ENCODE measurements at regions not wholly inside any gene's neighbourhood (a gene's known extent, or its start where the extent isn't known, plus 50 kb on each side); places are given as distances from the start of the nearest gene placed in this dataset.
A peak's percentile ranks its signal among the peaks of the same experiment; 100 is the strongest.
"Not testable (repeated sequence)": the region's sequence is repeated elsewhere in the genome, so short reads cannot be mapped to it uniquely, and the experiment has no call there.

DNA sequence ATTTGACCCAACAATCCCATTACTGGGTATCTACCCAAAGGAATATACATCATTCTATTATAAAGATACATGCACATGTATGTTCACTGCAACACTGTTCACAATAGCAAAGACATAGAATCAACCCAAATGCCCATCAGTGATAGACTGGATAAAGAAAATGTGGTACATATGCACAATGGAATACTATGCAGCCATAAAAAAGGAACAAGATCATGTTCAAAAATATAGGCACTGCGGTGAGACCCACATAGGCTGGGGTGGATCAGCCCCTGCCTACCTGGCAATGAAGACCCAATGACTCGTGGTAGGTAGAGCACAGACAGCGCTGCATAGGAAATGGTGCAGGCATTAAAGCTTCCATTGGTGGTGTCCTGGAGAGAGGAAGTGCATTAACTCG is 88.6 kb upstream of the NFIL3 start:
- not testable (repeated sequence) for DNase-seq

DNA sequence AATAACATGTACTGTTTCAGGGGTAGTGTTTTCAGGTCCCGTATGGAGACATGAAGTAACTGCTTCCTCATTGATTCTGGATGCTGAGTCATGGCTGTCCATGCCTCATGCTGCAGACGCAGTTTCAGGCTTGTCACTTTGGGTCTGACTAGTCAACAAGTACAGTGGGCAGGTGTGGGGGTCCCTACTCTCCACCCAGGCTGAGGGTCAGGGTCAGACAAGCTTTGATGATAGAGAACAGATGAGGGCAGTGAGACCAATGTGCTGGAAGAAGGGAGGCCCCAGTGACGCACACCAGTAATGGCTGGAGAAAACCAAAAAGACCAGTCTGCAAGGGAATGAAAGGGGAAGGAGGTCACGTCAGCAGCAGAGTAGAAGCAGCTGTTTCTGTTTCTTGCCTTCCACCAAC is 80.0 kb upstream of the NFIL3 start:
- DNase-seq = no peak

DNA sequence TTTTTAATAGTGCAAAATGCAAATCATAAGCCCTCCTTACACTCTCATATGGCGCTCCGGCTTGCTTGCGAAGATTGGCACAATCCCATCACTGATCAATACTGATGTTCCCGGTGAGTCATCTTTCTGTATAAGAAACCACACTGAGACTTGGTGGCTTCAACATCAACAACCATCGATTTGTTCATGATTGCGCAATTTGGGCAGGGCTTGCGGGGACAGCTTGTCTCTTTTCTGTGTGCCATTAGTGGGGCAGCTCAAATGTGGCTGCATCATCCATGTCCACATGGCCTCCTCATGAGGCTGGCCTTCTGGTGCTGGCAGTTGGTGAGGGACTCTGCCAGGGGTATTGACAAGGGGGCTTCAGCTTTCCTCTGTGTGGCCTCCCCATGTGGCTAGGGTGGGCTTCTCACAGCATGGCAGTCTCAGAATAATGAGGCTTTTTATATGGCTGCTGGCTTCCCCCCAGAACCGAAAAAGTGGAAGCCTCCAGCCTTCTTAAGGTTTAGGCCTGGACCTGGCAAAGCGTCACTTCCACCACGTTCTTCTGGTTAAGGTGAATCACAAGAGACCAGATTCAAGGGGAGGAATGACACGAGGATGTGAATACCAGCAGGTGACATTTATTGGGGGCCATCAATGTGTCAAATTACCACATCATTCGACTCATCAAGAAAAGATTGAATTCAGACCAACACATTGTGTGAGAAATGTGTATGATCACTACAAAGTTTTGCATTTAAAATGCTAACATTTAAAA is 79.5 kb upstream of the NFIL3 start:
- no peak for DNase-seq

DNA sequence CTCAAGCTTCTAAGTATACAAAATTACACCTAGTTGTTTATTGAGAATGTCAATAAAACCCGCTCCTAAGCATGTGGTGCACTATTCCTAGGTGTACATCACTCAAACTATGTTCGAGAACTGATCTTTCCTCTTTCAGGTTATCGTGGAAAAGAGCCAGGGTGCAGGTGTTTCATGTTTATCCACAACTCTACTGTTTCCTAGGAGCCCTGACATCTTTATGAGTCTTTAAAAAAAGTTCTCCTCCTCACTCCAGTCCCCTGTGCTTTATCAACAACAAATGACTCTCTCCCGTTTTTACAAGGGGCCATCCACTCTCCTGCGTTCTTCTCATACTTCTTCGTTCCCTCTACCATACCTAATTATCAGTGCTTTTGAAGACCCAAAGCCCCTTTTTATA is 78.8 kb upstream of the NFIL3 start:
- DNase-seq = no peak

DNA sequence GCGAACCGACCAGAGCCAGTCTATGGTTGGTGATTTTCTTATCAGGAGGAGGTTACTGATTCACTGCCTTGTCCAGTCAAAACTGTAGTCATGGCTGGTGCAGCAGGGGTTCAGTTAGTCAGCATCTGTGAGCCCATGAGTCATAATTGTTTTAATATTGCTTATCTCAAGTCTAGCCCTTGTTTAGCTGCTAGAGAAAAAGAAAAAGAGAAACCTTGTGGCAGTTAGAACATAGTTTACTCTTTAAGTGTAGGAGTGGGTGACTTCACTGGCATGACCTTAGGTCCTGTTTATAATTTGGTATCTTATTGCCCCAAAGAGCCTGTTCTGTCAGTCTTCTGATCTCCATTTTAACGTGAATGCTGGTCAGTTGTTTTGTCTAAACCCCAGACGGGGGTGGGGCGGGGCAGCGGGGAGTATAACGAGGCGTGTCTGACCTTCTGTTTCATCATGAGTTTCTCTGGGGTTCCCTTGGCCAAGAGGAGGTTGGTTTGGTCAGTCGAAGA is 76.9 kb upstream of the NFIL3 start:
- DNase-seq = peak; percentile 65

DNA sequence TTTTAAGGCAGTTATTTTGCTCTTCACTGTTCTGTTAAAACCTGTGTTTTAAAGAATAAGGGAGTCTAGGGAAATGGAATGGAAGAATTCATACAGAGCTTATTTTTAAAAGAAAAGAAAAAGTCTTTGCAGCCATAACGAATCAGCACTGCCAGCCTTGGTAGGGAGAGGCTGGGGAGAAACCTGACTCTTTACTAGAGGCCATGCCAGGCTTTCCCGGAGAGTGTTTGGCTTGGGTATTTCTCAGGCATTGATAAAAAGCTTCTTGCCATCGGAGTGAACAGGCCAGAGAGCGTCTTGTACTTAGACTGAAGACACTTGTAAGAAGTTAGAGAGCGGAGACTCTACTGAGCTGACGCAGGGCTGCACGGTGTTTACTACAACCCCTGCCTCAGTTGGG is 72.7 kb upstream of the NFIL3 start:
- DNase-seq = no peak

DNA sequence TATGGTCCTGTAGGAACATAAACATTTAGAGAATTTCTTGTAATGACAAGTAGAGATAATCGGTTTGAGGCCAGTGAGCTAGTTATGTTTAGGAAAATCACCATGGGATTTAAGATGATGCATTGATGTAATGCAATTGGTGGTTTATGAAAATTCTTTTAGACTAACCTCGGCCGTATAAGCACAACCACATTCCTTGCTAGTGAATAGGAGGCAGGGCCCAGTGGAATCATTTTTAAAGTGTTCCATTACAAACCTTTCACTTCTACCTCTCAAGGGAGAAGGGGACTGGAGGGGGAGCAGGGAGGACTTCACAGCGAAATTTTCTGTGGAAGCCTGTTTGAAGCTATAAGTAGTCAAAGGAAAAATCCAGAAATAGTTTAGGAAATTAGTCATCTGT is 71.8 kb upstream of the NFIL3 start:
- DNase-seq = peak; percentile 92

DNA sequence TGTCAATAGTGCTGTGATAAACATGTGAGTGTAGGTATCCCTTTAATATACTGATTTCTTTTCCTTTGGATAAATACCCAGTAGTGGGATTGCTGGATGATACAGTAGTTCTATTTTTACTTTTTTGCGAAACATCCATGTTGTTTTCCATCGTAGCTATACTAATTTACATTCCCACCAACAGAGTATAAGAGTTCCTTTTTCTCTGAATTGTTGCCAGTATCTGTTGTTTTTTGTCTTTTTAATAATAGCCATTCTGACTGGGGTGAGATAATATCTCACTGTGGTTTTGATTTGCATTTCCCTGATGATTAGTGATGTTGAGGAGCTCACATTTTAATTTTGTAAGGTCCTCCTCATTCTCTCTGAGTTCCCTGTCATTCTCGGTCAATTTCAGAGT is 71.1 kb upstream of the NFIL3 start:
- no peak for DNase-seq

DNA sequence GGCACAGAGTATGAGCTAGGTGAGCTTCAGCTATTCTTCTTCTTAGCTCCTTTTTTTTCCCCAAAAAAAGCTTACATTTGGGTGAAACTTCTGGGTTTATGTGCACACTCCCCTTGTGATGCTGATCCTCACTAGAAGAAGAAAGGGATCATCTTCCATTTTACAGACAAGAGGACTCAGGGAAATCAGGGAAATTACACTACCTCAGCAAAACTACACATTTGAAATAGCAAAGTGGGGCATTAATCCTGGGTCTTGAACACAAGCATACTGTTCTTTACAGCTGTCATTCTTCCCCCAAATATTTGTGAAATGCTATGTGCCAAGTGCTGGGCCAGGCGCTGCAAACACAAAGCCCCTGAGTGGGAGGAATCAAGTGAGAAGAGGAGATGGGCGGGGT is 68.6 kb upstream of the NFIL3 start:
- DNase-seq = no peak

DNA sequence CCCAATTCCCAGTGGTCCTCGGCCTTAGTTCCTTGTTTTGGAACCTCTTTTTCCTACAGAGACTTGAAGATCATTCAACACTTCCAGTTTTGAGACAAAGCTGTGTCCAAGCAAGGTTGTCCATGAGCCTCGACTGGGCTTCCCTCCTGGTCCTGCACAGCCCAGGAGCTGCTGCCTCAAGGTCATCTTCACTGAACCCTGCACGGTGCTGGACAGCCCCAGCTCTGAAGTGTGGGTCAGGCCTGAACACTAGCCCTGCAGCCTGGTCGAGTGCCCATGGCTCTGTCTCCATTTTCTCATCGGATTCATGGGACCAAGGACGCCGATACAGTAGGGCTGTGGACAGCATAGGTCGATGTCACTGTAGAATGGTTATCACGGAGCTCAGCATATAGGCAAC is 68.0 kb upstream of the NFIL3 start:
- DNase-seq = no peak

DNA sequence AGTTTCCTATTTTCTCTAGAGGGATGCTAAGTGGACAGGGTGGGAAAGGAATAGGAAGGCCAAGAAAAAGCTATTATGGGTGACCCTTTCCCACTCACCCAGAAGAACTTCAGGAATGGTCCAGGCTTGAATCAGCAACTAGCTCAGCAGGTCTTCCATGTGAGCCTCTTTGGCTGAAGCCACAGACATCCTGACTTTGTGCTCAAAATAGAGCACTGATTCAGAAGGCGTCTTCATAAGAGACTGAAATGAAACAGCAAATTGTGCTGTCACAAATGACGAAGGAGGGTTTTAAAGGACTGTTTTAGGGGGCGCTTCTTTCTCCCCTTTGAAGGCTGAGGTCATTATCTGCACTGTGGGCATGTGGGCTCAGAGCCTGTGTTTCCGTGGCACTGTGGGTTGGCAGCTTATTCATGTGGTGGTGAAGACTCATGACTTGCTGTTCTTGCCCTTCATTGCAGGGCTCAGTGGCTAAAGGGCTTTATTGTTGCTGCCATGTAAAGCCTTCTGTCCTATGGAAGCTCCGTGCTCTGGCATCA is 65.8 kb upstream of the NFIL3 start:
- no peak for DNase-seq

DNA sequence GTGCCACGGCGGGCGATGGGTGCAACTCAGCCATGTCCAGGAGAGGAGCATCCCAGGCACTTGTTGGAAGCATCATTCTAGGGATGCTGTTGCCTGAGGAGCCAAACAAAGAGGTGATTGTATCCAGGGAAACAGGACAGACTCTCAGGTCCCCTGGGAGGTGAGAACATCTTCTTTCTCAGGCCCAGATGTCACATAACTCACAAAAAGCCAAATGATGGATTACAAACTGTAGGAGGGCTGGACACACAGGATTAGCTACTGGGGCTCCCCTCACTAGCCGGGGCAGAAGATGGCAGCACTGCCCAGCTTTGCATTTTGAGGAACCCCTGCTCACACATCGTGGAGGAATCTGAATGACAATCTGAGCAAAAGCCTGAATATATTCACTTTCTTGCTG is 64.7 kb upstream of the NFIL3 start:
- DNase-seq = no peak

DNA sequence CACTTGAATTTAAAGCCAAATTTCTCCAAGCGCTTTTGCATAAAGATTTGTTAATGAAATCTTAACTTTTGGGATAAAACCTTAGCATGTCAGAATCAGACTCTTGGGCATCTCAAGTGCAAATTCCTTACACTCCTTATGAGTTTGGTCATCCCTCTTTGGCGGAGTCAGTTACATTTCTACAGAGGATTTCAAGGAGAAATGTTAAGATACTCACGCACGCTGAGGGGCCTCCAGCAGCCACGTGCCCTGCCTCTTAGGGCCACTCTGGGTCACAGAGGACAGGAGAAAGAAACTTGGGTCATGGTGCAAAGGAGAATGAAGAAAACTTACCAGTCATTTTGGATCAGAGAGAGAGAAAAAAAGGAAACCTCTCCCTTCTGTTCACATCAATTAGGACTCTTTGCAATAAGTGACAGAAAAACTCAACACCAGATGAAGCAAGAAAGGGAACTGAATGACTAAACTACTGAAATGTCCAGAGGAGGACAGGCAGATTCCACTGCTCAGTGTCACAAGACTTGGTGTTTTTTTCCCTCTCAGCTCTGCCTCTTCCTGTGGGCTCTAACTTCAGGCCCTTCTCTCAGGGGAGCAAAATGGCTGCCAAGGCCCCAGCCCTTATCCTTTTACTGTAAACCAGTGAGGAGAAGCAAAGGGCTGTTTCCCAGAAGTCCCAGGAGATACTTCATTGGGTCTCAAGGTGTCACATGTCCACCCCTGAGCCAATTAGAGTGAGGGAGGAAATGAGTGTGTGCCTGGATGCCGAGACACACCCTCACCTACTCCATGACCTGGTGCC is 63.3 kb upstream of the NFIL3 start:
- DNase-seq = peak; percentile 67

DNA sequence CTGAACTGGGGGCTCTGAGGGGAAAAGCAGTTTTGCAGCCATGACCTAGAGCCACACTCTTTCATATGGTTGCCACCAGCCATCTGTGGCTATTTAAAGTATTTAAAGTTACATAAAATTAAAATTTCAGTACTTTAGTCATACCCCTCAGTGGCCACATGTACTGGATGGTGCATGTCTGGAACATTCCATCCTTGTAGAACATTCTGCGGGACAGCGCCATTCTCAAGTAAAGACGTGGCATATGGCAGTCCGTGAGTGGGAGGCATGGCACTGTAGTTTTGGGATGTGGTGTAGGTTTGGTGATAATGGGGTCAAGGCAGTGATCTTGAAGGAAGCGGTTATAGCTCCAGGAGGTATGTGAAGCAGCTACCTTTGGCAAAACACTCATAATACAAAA is 61.4 kb upstream of the NFIL3 start:
- no peak for DNase-seq

DNA sequence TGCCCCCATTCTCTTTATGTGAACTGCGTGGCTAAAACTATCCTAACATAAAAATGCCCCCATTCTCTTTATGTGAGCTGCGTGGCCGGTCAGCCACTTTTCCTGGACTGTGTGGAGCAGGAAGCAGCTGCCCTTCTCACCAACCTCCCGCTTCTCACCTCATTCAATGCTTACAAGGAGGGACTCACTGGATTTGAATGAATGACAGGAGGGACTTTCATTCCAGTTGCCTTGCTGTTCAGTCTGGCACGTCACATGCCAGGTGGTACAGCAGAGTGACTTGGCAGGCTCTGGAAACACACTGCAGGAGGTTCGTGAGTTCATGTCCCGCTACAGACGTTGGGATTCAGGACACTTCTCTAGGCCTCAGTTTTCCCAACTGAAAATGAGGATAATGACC is 60.2 kb upstream of the NFIL3 start:
- no peak for DNase-seq

DNA sequence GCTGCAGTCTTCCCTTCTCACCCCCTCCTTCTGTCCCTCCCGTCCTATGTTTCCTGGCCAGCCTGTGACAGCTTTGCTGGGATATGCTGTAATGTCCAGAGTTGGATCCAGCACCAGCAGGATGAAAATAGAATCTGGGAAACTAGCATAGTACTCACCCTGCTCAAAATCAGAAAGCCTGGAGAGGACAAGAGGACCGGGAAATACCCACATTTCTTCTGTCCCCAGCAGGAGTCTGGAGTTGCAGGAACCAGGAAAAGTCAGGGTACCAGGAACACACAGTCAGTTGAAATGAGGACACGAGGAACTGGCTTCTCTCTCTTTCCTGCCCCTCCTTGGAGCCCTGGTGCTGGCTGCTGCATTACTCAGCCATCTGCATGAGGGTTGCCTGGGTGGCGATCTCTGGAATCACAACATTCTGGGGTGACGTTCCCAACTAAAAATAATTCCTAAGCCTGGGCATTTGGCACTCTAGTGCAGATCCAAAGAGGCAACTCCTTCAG is 59.6 kb upstream of the NFIL3 start:
- peak; percentile 70 for DNase-seq

DNA sequence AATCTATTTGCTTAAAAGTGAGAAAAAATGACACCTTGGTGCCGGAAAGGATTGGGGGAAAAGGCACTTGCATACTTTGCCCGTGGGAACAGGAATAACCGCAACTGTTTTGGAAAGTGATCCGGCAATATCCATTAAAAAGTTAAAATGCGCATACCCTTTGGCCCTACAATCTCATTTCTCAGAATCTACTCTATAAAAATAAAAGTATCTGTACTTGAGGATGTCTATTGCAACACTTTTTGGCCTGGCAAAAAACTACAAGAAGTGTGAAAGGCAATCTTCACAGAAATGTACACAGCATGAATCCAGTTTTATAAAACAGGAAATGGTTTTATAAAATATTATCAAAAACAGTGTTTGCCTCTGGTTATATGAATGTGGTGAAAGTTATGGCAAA is 58.3 kb upstream of the NFIL3 start:
- no peak for DNase-seq

DNA sequence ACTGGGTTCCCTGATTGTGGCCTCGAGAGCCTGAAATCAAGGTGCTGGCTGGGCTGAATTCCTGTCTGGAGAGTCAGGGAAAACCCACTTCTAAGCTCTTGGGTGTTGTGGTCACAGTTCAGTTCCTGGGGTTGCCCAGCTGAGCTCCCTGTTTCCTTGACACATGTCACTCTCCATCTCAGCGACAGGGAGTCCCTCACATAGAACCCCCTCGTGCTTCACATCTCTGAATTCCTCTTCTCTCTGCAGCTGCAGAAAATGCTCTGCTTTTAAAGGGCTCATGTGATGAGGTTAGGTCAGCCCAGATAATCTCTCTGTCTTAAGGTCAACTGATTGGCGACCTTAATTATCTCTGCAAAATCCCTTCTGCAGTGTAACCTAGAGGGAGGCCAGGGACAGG is 53.5 kb upstream of the NFIL3 start:
- DNase-seq = no peak

DNA sequence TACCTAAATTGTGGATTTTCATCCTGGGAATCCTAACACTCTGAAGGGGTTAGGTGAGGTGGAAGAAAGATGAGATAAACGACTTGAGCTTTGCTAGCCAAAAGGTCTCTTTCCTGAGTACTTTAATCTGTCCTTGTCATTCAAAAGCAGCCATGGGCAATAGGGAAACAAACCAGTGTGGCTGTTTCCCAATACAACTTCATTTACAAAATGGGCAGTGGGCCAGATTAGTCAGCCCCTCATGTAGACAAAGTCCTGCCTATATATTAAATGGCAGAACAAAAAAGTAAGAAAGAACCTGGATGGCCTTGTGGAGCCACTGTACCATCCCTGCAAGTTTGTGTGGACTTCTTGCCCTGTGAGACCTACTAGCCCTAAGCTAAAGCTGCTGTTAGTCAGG is 51.0 kb upstream of the NFIL3 start:
- no peak for DNase-seq

Data from amniotic stem cell (primary cell).